Stimulated activated CD4-positive, alpha-beta T cell treated with anti-CD3 and anti-CD28 coated beads, Interleukin-2, amount 100 ng/mL, for 24 hours (primary cell): ENCODE measurements at regions not wholly inside any gene's neighbourhood (a gene's known extent, or its start where the extent isn't known, plus 50 kb on each side); places are given as distances from the start of the nearest gene placed in this dataset.
"Not testable (repeated sequence)": the region's sequence is repeated elsewhere in the genome, so short reads cannot be mapped to it uniquely, and the experiment has no call there.

Experiments
- DNase-seq, 2 donors: peaks; one replicate each; pipeline ENCODE4 v3.0.0-alpha.2; 2020

- DNase-seq = no peak
These were observed 436.7 kb upstream of the AADAT start for GRCh38 chr4:170526471-170526870.

GRCh38 chr4:170522427-170522970 is 432.7 kb upstream of the AADAT start:
- no peak for DNase-seq

- no peak for DNase-seq
These were observed 407.9 kb upstream of the AADAT start for GRCh38 chr4:170497689-170498088.

- DNase-seq = peak in 1 of 2 donors; percentile 0
These were observed 407.4 kb upstream of the AADAT start for GRCh38 chr4:170497112-170497511.

GRCh38 chr4:170491981-170492380 is 402.2 kb upstream of the AADAT start:
- DNase-seq = no peak

GRCh38 chr4:170476351-170476750 is 386.6 kb upstream of the AADAT start:
- DNase-seq = no peak

- DNase-seq = no peak
These were observed 375.7 kb upstream of the AADAT start for GRCh38 chr4:170465429-170465828.

- no peak for DNase-seq
These were observed 374.9 kb upstream of the AADAT start for GRCh38 chr4:170464614-170465197.

GRCh38 chr4:170446782-170447181 is 357.0 kb upstream of the AADAT start:
- no peak for DNase-seq

- DNase-seq = not testable (repeated sequence)
These were observed 351.4 kb upstream of the AADAT start for GRCh38 chr4:170441146-170441545.

GRCh38 chr4:170428929-170429328 is 339.2 kb upstream of the AADAT start:
- no peak for DNase-seq

GRCh38 chr4:170425521-170426143 is 335.9 kb upstream of the AADAT start:
- no peak for DNase-seq

GRCh38 chr4:170425040-170425439 is 335.3 kb upstream of the AADAT start:
- DNase-seq = no peak

- DNase-seq = no peak
These were observed 333.4 kb upstream of the AADAT start for GRCh38 chr4:170423137-170423536.

GRCh38 chr4:170420255-170420693 is 330.5 kb upstream of the AADAT start:
- no peak for DNase-seq

- DNase-seq = no peak
These were observed 325.2 kb upstream of the AADAT start for GRCh38 chr4:170414961-170415360.

GRCh38 chr4:170414360-170414759 is 324.6 kb upstream of the AADAT start:
- no peak for DNase-seq

GRCh38 chr4:170413951-170414350 is 324.2 kb upstream of the AADAT start:
- DNase-seq = no peak

- no peak for DNase-seq
These were observed 310.6 kb upstream of the AADAT start for GRCh38 chr4:170400361-170400760.

- no peak for DNase-seq
These were observed 310.0 kb upstream of the AADAT start for GRCh38 chr4:170399581-170400293.

- DNase-seq = no peak
These were observed 308.5 kb upstream of the AADAT start for GRCh38 chr4:170398218-170398617.

- DNase-seq = no peak
These were observed 306.0 kb upstream of the AADAT start for GRCh38 chr4:170395773-170396172.

- DNase-seq = no peak
These were observed 301.4 kb upstream of the AADAT start for GRCh38 chr4:170391066-170391740.
